ENCODE measurements at regions not wholly inside any gene's neighbourhood (a gene's known extent, or its start where the extent isn't known, plus 50 kb on each side); places are given as distances from the start of the nearest gene placed in this dataset.

DNA sequence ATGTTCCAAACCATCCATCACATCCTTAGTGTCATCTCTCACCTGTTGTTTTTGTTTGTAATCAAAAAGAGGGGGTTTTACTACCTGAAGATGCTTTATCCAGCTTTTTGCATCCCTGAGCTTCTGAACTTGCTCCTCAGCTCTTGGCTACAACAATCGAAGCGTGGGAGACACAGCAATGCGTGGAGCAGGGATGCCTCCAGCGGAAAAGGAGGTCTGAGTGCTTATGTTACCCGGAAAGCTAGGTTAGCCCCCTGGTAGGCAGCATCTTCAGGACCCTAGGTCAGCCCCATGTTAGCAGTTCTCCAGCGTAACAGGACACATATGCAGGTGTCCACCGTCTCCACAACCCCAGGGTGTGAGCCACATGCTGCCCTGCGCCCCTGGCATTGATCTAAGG, 141.5 kb downstream of the RRAGC start:
- DNase-seq (ENCODE audit: low spot score), result no peak

DNA sequence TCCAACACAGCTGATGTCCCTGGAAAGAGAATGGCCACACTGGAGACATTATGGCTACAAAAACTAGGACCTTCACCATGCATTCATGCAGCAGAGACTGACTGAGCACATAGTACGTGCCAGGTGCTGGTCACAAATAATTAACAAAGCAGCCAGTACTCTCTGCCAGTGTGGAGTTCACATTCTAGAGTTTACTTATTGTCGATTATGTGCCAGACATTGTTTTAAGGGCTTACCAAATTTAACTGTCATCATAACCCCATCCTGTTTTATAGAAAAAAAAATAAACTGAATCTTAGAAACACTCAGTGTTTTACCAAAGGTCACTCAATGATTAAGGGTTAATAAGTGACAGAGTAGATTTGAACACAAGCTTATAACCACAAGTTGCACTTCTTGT, 143.3 kb downstream of the RRAGC start:
- DNase-seq (ENCODE audit: low spot score), result no peak

DNA sequence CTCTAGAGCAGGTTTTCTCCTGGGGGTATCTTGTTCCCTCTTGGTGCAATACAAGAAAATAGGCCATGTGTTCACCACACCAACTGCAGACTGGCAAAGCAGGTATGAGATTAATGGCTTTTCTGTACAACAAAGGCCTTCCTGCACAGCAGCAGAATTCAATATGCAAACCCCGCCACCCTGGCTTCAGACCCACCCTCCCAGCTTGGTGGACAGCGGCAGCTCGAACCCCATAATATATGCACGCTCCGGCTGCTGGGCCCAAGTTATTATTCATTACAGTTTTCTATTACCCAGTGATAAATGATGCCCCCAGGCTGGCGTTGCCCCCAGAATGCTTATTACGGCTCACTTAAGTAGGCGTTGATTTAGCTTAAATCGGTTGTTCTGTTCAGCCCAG, 144.2 kb downstream of the RRAGC start:
- no peak for DNase-seq (ENCODE audit: low spot score)

DNA sequence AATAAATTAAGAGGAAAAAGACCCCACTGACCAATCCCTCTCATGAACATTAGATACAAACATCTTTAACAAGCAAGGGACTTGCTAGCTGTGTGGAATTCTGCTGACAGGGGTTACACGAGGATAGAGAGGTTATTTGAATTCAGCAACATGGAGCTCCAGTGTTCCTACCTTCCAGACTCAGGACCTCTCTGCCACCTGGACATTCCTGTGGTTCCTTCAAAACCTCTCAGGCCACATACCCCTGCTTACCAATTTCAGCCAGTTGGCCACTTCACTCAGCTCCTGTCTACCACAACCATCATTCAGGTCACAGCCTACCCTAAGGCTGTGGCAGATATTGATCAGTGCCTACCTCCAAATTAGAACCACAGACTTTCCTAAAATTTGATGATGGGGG, 147.5 kb downstream of the RRAGC start:
- DNase-seq (ENCODE audit: low spot score), result no peak

DNA sequence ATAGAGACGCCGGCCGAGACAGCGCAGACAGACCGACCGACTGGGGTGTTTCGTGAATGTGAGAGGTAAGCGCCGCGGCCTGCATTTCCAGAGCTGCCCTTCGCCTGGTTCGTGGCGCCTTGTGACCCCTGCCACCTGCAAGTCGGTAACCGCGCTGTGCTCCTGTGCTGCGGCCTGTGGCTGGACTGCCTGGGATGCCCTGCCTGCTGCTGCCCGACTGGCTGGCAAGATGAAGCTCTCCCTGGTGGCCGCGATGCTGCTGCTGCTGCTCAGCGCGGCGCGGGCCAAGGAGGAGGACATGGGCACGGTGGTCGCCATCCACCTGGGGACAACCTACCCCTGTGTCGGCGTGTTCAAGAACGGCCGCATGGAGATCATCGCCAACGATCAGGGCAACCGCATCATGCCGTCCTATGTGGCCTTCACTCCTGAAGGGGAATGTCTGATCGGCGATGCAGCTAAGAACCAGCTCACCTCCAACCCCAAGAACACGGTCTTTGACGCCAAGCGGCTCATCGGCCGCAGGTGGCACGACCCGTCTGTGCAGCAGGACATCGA, 150.8 kb downstream of the RRAGC start:
- no peak for DNase-seq (ENCODE audit: low spot score)

DNA sequence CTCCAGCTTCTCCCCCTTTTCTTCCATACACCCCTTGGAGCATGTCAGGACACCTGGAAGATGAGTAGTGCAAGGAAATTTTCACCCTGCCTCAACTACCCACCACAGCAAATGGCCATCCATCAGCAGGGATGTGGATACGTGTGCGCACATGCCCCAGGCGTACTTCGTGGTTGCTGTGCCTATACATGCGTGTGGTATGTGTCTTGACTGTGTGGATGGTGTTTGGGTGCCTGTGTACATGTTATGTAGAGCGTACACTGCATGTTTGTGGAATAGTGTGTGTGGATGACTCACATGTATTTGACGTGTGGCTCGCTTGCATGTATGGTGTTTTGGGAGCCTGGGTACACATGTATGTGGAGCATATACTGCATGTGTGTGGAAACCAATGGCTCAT, 158.5 kb downstream of the RRAGC start:
- DNase-seq (ENCODE audit: low spot score), result no peak

DNA sequence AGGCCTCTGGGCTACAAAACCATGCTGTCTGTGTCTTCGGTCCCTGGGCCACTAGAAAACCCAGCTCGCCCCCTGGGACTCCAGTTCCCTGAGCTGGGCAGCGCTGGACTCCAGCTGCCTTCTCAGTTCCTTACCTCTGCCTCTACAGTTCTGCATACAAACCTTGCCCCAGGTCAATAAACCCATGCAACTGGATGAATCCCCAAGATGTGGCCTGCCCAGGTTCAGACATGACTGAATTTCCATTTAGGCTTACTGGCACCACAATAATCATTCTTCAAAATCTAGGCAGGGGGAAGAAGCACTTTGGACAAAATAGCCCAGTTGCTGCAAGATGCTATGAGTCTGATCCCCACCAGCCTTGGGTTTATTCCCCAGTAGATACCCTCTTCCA, 159.5 kb downstream of the RRAGC start:
- no peak for DNase-seq (ENCODE audit: low spot score)

DNA sequence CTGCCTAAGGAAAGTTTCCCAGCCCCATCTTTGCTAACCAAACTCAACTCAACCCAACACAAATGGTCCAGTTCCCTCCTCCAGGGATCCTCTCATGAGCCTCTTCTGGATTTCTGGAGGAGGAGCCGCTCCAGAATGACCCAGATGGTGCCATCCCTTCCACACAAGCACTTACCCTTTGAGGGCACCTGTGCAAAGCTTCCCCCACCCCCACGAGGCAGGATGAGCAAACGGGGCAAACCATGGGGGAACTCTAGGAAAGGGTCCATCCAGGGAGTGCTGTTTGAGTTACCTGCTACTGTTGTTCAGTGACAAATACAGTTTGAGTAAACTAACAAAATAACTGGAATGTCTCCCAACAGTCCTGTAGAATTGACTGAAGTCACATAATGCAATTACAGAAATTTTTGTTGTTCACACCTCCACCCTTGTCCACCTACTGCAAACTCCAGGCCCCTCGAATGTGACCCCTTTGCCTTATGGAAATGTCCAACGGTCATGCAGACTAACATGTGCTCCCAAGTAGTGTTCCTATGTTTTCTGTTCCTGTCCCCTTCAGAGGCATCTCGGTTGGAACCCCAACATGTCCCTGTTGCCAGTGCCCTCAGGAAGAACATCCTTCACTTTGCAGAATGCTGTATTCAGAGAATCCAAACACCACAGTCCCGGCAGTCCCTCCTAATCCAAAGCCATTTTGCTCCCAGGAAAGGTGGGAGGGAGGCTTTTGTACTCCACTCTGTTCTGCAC, 160.1 kb downstream of the RRAGC start:
- DNase-seq (ENCODE audit: low spot score), result no peak

DNA sequence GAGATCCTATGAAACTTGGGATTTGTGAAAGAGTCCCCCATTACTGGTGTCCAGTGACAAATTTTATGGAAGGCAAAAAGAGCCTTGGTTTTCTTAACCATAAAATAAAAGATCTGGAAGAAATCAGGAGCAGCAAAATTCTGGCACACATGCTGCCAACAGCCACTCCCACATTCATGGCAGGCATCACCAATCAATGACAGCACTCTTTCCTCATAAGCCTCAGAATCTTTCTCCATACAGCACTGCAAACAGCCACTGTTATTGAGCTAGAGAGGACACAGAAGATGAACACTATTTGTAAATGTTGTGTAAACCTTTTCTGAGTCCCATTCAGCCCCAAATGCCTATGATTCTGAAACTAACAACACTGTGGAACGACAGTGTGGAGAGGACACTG, 162.2 kb downstream of the RRAGC start:
- DNase-seq (ENCODE audit: low spot score), result no peak

DNA sequence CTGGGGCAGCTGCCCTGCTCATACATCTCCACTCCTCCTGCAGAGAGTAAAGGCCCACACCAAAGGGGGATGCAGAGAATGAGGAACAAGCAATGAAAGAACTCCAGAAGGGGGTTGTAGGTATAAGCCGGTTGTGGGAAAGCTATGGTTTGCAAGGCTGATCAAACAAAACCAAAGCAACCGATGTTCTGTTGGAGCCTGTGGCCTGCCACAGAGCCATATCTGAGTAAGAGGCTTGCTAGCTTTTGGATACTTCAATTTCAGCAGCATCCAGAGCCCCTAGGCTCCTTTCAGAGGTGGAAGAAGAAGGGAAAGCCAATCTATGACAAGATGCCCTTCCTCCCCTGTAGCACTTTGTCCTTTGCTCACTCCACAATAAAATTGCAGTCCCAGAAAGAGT, 163.2 kb downstream of the RRAGC start:
- no peak for DNase-seq (ENCODE audit: low spot score)

DNA sequence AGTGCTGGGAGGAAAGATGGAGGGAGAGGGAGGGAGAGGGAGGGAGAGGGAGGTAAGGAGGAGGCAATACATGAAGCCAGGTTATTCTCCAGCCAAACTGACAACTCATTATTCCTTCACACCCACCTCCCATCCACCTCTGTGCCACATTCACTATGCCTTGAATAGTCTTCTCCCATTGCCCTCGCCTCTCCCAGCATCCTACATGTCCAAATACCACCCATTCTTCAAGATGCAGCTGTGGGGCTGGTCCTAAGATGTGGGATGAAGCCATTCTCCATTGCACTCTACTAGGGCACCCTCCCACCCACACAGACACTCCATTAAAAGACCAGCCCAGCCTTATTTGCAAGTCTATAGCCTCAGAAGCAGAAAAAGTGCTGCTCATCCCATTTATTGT, 165.8 kb downstream of the RRAGC start:
- DNase-seq (ENCODE audit: low spot score), result no peak

DNA sequence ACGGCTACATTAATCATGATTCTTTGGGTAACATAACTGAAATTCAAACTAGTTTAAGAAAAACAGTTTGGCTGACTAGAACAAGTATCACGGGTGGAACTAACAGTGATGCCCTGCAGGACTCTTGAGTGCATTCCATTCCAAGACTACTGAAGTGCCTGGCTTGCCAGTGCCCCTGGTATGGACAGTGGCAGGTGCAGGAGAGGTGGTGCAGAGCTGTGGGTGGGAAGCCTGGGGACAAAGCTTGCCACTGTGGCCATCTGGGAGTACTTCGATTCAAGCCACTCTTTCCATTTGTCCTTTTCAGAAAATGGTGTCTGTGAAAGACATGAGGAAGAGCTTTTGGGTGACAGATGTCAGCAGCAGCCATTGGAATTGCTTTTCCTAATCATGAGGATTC, 166.5 kb downstream of the RRAGC start:
- DNase-seq (ENCODE audit: low spot score), result no peak

DNA sequence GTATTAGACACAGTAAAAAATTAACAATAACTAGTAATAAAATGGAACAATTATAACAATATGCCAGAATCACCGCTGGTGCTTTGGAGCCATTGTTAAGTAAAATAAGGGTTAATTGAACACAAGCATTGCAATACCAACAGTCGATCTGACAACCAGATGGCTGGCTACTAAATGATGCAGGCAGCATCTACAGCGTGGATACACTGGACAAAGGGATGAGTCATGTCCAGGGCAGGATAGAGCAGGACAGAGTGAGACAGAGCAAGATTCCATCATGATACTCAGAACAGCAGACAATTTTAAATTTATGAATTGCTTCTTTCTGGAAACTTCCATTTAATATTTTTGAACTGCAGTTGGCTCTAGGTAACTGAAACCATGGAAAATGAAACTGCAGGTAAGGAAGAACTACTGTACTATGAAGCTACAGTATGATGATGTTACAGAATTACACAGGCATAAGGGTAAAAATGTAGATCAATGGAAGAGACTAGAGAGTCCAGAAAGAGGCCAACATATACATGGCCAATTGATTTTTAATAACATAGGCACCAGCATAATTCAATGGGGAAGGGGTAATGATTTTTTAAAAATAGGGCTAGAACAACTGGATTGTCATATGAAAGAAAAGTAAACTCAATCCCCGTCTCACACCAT, 168.7 kb downstream of the RRAGC start:
- no peak for DNase-seq (ENCODE audit: low spot score)

DNA sequence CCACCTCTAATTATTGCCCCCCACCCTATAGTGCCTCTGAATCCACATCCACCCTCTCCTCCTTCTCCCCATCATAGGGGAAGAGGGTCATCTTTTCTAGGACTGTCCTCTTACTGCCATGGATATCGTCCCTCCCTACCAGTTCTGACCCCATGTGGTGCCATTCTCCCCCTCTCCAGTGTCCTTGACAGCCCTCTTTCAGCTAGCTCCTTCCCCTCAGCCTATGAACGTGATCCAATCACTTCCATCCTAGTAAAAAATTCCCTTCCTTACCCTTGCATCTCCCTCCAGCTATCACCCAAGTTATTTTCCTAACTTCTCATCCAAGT, 172.7 kb downstream of the RRAGC start:
- DNase-seq (ENCODE audit: low spot score), result no peak

DNA sequence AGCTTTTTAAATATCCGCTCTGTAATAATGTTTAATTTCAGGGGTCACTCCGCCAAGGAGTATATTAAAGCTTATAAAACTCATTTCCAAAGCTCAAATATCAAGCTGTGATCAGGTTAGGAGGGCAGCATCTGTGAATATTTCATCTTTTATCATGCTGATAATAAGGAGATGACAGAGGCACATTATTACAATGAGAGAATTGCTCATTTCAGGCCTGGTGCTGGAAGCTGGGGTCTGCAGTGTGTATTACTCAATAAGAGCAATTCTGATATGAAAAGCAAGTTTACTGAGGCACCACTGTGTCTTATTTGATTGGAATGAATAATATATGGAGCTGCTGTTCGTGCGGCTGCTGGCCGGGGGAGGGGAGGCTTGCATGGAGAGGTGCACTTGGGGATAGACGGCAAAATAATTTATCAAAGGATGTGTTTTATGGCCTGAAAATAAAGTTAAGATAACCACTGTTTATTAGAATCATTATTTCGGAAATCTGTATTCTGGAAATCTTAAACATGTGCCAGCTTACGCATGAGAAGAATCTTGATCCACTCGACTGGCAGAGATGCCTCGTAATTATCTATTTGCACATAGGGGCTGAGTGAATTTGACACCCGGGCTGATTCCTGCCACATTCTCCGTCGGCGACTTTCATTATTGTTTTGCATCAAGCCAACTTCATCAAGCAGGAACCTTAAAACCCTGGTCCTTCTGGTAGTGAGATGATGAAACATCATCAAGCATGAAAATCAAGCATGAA, 173.2 kb downstream of the RRAGC start:
- no peak for DNase-seq (ENCODE audit: low spot score)

DNA sequence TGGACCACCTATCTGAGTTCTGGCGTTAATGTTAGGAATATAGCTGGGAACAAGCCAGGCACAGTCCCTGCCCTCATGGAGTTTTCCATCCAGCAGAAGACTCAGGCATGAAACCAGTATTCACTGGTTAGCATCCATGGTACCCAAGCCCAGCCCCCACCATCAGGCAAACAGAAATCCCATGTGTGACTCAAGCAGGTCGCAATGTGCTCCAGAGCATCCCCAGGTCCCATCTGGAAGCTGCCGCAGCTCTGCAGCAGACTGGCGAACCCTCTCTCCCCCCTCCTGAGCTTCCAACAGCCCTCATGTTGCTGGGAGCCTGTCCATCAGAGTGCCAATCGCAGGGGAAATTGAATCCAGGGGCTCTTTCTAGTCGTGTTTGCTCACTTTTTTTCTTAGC, 174.2 kb downstream of the RRAGC start:
- DNase-seq (ENCODE audit: low spot score), result no peak

DNA sequence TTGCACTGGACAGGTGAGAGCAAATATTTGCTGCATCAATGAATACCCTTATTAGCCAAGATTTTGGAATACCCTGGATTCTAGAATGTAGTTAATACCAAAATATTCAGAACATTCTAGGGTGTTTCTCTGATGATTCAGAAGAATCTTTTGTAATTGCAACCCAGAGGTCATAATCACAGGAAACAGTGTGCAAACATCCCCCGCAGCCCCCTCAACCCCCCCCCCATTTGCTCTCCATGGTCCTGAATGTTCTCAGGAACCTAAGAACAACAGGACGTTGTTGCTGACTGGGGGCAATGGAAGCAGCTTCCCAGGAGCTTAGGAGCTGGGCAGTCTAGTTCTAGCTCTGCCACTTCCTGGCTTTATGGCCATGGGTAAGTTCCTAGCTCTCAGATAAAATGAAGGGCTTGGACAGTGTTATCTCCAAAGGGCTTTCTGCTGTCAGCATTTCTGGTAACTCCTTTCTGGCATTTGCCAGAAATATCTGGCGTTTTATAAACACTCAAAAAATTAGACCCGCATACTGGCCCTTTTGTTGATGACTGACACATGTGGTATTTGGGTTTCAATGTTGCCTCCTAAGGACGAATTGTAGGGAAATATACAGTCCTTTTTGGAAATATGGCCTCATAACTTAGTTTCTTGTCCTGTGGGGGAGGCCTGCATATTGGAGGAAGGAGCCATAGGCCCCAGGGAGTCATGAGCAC, 178.6 kb downstream of the RRAGC start:
- DNase-seq (ENCODE audit: low spot score), result no peak

DNA sequence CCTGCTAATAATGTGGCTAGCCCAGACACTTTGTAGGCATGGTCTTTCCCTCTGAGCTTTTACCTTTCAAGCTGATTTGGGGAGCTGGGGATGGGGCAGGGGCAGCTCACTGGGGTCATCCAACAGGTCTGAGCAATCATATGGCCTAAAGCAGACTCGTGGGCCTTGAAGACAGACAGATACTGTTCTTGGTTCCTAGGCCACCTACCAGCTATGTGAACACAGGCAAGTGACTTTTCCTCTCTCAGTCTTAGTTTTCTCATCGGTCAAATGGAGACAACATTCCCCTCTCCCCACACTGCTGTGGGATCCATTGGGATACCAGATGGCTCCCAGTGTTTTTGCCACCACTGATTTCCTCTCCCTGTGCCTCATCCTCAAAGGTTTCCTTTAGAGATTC, 181.8 kb downstream of the RRAGC start:
- no peak for DNase-seq (ENCODE audit: low spot score)

DNA sequence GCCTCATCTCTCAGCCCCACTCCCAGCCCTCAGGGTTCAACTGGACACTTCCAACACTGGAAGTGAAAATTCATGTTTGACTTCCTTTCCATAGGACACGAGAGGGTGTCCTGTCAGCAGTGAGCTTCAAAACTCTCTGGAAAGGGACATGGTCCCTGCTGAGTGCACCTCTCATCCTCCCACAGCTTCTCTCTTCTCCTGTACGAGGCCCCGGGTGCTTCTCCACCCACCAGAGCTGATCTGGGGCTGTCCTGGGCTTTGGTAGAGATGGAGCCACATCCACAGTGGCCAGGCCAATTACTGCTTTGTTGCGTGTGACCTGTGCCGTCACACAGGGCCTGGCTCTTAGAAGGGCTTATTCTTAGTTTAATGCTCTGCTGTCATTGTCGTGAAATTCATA, 182.3 kb downstream of the RRAGC start:
- DNase-seq (ENCODE audit: low spot score), result no peak

DNA sequence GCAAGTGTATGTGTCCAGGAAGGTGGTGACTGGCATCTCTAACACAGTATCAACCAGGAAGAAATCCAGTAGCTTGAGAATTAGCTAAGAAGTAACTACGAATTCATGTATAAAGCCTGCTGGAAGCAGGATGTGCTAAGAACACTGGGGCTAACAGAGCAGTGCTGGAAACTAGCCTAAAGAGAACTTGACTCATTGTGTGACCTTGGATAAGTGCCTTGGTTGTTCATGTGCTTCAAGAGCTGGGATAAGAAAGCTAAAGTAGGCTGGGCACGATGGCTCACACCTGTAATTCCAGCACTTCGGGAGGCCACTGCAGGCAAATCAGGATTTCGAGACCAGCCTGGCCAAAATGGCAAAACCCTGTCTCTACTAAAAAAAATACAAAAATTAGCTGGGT, 186.9 kb downstream of the RRAGC start:
- no peak for DNase-seq (ENCODE audit: low spot score)

DNA sequence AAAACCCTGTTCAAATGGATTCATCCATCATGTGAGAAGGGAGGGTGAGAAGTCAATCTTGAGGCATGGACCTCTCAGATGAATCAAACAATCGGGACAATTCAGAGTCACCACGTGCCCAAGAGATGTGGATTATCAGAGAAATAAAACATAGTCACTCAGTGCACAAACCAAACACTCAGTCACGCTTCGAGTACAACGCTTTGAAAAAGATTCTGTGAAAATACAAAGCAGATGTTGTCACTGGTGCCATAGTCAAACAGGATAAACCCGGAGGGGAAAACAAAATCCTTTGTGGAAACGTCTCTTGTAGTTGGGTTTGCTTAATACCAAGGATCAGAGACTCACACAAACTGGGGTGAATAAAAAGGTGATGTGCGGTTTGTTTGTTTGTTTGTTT, 188.4 kb downstream of the RRAGC start:
- DNase-seq (ENCODE audit: low spot score), result no peak

DNA sequence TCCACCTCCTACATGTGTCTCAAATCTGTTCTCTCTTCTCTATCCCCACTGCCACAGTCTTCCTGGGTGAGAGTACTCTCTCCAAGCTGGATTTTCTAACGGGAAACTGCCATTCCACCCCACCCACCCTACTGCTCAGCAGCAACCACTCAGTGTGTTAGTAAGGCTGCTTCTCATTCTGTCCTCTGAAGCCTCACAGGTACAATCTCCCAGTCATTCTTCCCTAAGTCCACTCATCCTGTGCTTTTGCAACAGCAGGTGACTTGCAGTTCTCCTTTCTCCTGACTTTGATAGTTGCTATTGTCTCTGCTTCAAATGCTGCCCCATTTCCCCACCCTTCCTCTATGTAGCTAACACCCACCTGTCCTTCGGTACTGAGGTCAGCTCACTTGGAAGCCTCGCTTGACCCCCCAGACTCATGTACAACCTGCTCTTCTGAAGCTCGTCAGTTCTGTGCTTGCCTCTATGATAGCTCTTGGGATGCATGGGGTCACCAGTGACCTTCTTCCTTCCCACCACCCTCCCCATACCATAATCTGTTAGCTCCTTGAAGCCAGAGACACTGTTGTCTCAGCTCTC, 188.9 kb downstream of the RRAGC start:
- DNase-seq (ENCODE audit: low spot score), result no peak
